IMR-90 (cell line): ENCODE measurements at regions not wholly inside any gene's neighbourhood (a gene's known extent, or its start where the extent isn't known, plus 50 kb on each side); places are given as distances from the start of the nearest gene placed in this dataset.
"Not testable (repeated sequence)": the region's sequence is repeated elsewhere in the genome, so short reads cannot be mapped to it uniquely, and the experiment has no call there.

Source experiments
- ELK1 ChIP-seq: fragments of 150-350 bp; IDR thresholded peaks from 2 replicates; pipeline ENCODE4 v1.6.1; 2016; ENCODE audit warnings: low read depth, mild to moderate bottlenecking, low read length, moderate library complexity, borderline replicate concordance
- MXI1 ChIP-seq: IDR thresholded peaks from 2 replicates; pipeline ENCODE4 v1.6.1; 2012; ENCODE audit warnings: low read depth, mild to moderate bottlenecking, low read length, moderate library complexity, borderline replicate concordance
- RFX5 ChIP-seq: IDR thresholded peaks from 2 replicates; pipeline ENCODE4 v1.8.0; 2012; ENCODE audit warnings: low read depth, mild to moderate bottlenecking, low read length, moderate library complexity

DNA sequence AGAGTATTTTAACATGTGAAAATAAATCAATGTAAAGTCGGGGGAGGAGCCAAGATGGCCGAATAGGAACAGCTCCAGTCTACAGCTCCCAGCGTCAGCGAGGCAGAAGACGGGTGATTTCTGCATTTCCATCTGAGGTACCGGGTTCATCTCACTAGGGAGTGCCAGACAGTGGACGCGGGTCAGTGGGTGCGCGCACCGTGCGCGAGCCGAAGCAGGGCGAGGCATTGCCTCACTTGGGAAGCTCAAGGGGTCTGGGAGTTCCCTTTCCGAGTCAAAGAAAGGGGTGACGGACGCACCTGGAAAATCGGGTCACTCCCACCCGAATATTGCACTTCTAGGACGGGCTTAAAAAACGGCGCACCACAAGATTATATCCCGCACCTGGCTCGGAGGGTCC is 208.4 kb upstream of the LRTM1 start:
- TF ChIP-seq RFX5, ELK1, MXI1: not testable (repeated sequence)
